ENCODE measurements at regions not wholly inside any gene's neighbourhood (a gene's known extent, or its start where the extent isn't known, plus 50 kb on each side); places are given as distances from the start of the nearest gene placed in this dataset.

DNA sequence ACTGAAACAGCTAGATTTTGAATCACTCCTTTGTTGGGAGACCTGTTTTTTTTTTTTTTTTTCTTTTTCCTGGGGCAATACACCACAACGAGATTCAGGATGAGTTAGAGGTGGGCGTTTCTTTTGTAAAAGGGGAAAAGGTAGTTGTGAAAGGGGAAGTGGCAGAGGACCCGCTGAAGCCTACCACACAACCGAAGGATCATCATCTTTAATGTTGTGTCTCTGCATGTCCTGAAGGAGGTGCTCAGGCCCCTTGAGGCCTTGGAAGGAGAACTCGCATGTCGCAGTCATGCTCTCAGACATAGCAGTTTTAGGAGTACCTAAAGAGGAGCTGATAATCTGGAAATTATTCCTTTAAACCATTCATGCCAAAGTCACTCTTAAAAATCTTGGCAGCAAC is 137.9 kb upstream of the LRIG1 start:
- TF ChIP-seq, protein P1, sequence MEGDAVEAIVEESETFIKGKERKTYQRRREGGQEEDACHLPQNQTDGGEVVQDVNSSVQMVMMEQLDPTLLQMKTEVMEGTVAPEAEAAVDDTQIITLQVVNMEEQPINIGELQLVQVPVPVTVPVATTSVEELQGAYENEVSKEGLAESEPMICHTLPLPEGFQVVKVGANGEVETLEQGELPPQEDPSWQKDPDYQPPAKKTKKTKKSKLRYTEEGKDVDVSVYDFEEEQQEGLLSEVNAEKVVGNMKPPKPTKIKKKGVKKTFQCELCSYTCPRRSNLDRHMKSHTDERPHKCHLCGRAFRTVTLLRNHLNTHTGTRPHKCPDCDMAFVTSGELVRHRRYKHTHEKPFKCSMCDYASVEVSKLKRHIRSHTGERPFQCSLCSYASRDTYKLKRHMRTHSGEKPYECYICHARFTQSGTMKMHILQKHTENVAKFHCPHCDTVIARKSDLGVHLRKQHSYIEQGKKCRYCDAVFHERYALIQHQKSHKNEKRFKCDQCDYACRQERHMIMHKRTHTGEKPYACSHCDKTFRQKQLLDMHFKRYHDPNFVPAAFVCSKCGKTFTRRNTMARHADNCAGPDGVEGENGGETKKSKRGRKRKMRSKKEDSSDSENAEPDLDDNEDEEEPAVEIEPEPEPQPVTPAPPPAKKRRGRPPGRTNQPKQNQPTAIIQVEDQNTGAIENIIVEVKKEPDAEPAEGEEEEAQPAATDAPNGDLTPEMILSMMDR (conservative IDR thresholded peaks at IDR 0.05; ENCODE audit: low read length), result peak; percentile 64
- no peak for TF ChIP-seq EZH2phosphoT487 (IDR thresholded peaks at IDR 0.05; ENCODE audit: borderline replicate concordance, low read depth, low read length)
